ENCODE measurements at regions not wholly inside any gene's neighbourhood (a gene's known extent, or its start where the extent isn't known, plus 50 kb on each side); places are given as distances from the start of the nearest gene placed in this dataset.

DNA sequence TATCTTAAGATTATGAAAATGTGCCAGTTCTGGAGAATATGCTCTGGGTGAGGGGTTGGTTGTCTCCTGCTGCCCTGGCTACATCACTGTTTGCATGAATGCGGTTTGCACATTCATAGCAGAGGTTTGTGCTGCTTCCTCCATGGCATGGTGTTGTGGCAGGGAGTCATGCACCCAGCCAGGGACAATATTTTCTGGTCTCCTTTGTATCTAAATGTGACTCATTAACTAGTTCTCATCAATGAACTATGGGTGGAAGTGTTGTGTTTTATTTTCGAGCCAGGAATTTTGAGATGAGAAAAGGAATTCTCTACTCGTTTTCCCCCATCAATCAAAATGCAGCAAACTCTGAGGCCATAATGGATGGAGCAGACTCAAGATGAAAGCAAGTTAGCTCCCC lies 527.3 kb downstream of the SNAPC1 start:
- no peak for DNase-seq (ENCODE audit: low spot score)

- no peak for DNase-seq (ENCODE audit: low spot score)
These were observed 538.9 kb downstream of the SNAPC1 start for GRCh38 chr14:62301080-62301479.

DNA sequence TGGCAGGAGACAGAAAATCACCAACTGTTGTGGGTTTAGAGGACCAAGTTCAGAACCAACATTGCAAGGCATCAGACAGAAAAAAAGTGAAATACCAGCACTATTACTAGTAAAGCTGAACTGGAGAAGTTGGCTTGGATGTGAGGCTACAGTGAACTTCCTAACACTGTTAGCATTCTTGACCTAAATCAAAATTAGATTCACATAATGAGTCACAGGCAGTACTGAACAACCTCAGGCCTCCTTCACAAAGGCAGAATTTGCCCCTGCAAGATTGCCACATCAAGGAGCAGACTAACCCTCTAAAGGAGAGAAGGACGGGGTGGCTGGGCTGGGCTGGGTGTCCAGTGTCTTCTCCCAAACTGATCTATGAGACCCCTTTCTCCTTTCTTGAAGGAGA lies 539.7 kb downstream of the SNAPC1 start:
- no peak for DNase-seq (ENCODE audit: low spot score)

GRCh38 chr14:62303437-62303836 lies 541.2 kb downstream of the SNAPC1 start:
- no peak for DNase-seq (ENCODE audit: low spot score)

DNA sequence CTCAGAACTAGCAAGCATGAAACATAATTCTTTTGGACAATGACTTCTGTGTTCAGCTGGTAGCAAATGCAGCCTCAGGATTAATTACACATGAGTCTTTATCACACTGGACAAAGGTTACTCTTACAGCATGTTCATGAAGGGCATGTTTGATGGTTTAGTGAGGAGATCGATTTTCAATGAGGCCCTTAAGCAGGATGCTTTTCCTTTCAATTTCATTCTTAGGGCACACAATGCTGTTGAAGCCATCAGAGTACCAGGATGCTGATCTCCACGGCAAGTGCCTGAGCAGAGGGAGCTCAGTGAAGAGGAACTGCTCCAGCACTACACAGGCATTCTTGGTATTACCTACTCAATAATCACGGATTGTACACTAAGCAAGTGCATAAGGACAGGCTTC lies 542.0 kb downstream of the SNAPC1 start:
- DNase-seq (ENCODE audit: low spot score) = no peak

DNA sequence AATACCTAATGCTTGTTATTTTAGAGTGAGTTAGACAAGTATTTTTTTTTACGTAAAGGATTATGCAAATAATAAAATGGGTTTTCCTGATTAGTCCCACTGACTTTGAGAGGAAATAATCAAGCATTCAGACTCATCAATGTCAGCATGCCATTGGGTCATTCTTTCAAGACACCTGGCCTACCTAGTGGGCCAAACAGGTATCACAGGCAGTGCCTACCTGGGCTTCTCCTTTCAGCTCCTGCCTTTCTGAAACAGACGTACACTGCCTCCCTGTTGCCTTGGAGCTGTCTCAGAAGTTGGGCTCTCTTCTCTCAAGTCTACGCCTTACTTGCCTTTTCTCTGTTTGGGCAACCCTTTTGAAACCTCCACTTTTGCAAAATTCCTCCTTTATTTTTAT lies 545.6 kb downstream of the SNAPC1 start:
- no peak for DNase-seq (ENCODE audit: low spot score)

DNA sequence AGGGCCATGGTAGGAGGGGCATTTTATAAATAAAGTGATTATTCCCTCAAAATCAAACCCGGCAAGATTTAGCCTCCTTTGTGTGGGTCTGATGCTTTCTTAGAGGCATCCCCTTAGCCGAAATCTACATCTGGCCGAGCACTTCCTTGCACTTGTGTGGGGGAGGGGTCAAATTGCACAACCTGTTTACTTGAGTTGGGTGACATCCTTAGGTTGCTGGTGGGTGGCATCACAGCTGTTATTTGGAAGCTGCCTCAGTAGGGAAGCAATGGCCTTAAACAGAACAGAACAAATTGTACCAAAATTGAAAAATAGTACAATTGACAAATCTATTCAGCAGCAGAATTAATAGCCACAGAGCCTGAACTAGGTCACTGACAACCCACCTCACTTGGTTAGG lies 546.1 kb downstream of the SNAPC1 start:
- DNase-seq (ENCODE audit: low spot score) = no peak

GRCh38 chr14:62308891-62309290 lies 546.7 kb downstream of the SNAPC1 start:
- DNase-seq (ENCODE audit: low spot score) = no peak

GRCh38 chr14:62313212-62313611 lies 551.0 kb downstream of the SNAPC1 start:
- DNase-seq (ENCODE audit: low spot score) = no peak

- no peak for DNase-seq (ENCODE audit: low spot score)
These were observed 552.0 kb downstream of the SNAPC1 start for GRCh38 chr14:62314221-62314620.

GRCh38 chr14:62314871-62315270 lies 552.7 kb downstream of the SNAPC1 start:
- no peak for DNase-seq (ENCODE audit: low spot score)

DNA sequence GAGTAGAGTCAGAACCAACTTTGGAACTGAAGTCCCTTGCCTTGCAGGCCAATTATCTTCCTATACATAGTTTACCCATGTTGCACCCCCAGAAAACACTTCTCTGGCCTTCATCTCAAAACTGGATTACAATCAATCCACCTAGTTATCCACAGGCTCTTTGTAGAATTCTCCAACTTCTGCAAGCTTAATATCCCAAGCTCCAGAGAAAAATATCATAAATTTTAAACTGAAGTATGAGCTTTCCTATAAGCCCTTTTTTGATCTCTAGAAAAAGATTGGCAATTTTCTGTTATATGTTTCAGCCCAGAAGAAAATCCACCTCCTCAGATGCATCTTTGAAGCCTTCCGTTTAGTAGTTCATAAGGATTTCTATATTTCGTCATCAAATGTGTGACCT lies 553.4 kb downstream of the SNAPC1 start:
- DNase-seq (ENCODE audit: low spot score) = no peak

- no peak for DNase-seq (ENCODE audit: low spot score)
These were observed 560.0 kb downstream of the SNAPC1 start for GRCh38 chr14:62322216-62322615.

GRCh38 chr14:62329427-62329826 lies 567.2 kb downstream of the SNAPC1 start:
- no peak for DNase-seq (ENCODE audit: low spot score)

- DNase-seq (ENCODE audit: low spot score) = no peak
These were observed 585.4 kb downstream of the SNAPC1 start for GRCh38 chr14:62347562-62348011.

GRCh38 chr14:62357362-62357761 lies 595.1 kb downstream of the SNAPC1 start:
- no peak for DNase-seq (ENCODE audit: low spot score)

- DNase-seq (ENCODE audit: low spot score) = no peak
These were observed 601.9 kb downstream of the SNAPC1 start for GRCh38 chr14:62364161-62364560.

DNA sequence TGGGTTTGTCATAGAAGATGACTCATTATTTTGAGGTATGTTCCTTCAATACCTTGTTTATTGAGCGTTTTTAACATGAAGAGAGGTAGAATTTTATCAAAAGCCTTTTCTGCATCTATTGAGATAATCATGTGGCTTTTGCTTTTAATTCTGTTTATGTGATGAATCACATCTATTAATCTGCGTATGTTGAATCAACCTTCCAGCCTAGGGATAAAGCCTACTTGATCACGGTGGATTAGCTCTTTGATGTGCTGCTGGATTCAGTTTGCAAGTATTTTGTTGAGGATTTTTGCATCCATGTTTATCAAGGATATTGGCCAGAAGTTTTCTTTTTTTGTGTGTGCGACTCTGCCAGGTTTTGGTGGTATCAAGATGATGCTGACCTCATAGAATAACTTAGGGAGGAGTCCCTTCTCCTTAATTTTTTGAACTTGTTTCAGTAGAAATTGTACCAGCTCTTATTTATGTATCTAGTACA lies 602.6 kb downstream of the SNAPC1 start:
- no peak for DNase-seq (ENCODE audit: low spot score)

DNA sequence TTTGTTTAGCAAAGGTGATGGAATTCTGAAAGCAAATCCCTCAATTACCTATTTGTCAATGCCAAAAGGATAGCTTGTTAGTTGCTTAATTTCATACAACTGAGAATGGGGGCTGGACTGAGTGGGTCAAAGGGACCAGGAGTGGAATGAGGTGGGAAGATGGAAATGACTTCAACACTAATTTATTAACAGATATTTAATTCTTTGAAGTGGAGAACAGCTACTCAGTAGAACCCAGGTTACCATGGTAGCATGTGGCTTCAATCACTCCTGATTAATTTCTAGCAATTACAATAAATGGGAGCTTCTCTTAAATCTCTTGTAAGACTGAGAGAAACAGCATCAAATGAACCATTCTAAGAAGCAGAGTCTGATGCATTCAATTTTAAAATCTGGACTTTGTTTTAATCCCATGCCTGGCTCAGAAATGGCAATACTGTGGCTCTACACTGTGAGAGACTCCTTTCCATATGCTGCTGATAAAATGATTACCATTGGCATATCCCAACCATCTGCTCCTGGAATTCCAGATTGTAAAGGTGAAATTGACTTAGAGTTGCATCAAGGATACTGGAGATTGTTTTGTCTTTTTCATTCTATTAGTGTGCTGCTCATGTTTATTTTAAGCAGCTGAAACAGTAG lies 607.8 kb downstream of the SNAPC1 start:
- DNase-seq (ENCODE audit: low spot score) = no peak

DNA sequence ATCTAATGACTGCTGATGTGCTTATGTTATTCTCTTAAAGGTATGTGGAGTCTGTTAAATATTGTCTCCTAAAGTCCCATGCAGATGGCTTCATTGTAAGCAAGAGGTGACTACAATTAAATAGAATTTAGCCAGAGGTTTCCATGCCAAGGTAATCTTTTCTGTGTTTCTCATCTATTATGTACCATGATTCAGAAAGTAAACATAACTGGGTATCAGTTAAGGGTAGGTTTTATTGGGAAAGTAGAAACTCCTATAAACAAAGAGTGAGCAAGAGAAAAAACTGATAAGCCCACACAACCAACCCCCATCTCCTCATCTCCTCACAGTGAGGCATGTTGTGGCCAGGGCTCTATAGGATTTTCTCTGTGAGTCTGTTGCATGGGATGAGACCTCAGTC lies 611.7 kb downstream of the SNAPC1 start:
- DNase-seq (ENCODE audit: low spot score) = no peak

GRCh38 chr14:62378057-62378456 lies 615.8 kb downstream of the SNAPC1 start:
- no peak for DNase-seq (ENCODE audit: low spot score)

DNA sequence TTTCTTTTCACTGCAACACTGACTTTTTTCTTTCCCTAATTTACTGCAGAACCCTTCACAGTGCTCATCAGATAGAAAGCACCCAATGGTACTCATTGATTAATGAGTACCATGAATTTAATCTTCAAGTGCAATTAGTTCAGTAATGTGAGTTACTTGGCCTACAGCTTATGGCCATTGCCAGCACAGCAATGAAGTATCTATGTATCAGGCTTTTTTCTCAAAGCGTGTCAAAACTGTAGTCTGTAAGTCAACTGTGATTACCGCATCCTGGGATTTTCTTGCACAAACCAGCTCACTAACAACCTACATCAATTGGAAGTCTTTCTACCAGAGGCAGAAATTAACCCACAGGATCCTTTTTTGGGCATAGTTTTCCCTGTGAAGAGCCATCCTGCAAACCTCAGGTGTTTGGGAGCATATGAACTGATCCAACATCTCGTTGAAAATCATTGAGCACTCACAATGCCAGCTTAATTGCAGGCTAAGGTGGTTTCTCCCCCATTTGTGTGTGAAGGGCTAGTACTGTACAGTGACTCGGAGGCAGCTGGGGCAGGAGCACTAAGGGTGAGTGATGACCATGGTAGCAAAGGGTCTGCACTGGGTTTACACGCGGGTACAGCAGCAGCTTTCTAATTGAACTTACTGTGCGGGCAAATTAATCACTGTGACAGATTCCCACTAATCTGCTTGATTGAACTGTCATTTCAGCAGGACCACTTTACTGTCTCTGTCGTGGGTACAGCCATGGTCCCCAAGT lies 619.3 kb downstream of the SNAPC1 start:
- no peak for DNase-seq (ENCODE audit: low spot score)

- DNase-seq (ENCODE audit: low spot score) = no peak
These were observed 636.1 kb downstream of the KCNH5 start for GRCh38 chr14:62409169-62409568.

Measured in RKO (cell line).